Transverse colon (tissue), 4 donors: ENCODE measurements at regions not wholly inside any gene's neighbourhood (a gene's known extent, or its start where the extent isn't known, plus 50 kb on each side); places are given as distances from the start of the nearest gene placed in this dataset.

ENCODE experiments used
- DNase-seq: peaks from one replicate; pipeline ENCODE4 v3.0.0-alpha.2; 2019
- H3K27ac ChIP-seq, 4 donors: fragments of 200-600 bp; sonication (generic); 2 replicates each; pipeline ENCODE4 v1.5.1; 2016 to 2018; ENCODE audit warnings: inconsistent platforms in 4 of 4
- H3K27me3 ChIP-seq: fragments of 200-600 bp; sonication (generic); 2 replicates; pipeline ENCODE4 v1.5.1; 2017; ENCODE audit warnings: inconsistent platforms
- H3K36me3 ChIP-seq, 4 donors: fragments of 200-600 bp; sonication (generic); 2 replicates each; pipeline ENCODE4 v1.5.1; 2017 to 2019; ENCODE audit warnings: inconsistent platforms in 4 of 4
- H3K4me1 ChIP-seq, 4 donors: fragments of 200-600 bp; sonication (generic); 2 replicates each; pipeline ENCODE4 v1.5.1; 2017 to 2020; ENCODE audit warnings: inconsistent platforms in 4 of 4
- H3K4me3 ChIP-seq, 4 donors: fragments of 200-600 bp; sonication (generic); 1 replicate in 1 of 4; 2 replicates in 3 of 4; pipeline versions ENCODE4 v1.5.1 to v1.6.1; 2017 to 2019; ENCODE audit warnings: inconsistent platforms in 4 of 4
- H3K9me3 ChIP-seq, 2 donors: fragments of 200-600 bp; sonication (generic); 2 replicates each; pipeline ENCODE4 v1.5.1; 2017 to 2019; ENCODE audit warnings: inconsistent platforms in 2 of 2
- CTCF ChIP-seq, 5 experiments: fragments of 200-600 bp in 3 of 5; fragments of 450-650 bp in 2 of 5; sonication (generic) in 3 of 5; IDR thresholded peaks; 1 replicate in 2 of 5; 2 replicates in 3 of 5; pipeline ENCODE4 v1.5.1; 2016 to 2017; ENCODE audit warnings: antibody characterized with exemption in 5 of 5, inconsistent platforms in 3 of 5, mild to moderate bottlenecking in 2 of 5, moderate library complexity in 1 of 5
- EP300 ChIP-seq: sonication (generic); formaldehyde crosslinking; IDR thresholded peaks from one replicate; pipeline ENCODE4 v1.6.1; 2017; ENCODE audit warnings: antibody characterized with exemption, low read depth
- POLR2A ChIP-seq: fragments of 450-650 bp; IDR thresholded peaks from one replicate; pipeline ENCODE4 v1.6.1; 2016; ENCODE audit warnings: antibody characterized with exemption, mild to moderate bottlenecking, moderate library complexity
- POLR2AphosphoS5 ChIP-seq, 3 donors: sonication (generic); formaldehyde crosslinking; IDR thresholded peaks; one replicate each; pipeline ENCODE4 v1.6.1; 2016; ENCODE audit warnings: antibody characterized with exemption in 3 of 3
- WGBS, 2 donors: methylation state at CpG; one replicate each; pipeline ENCODE4 v1.1.5; 2018; ENCODE audit warnings: low coverage in 1 of 2; 5-methylcytosine and 5-hydroxymethylcytosine counted together
- in situ Hi-C, 4 donors: fragments of 200-750 bp; cut with MboI; loops; one replicate each; pipeline versions ENCODE4 v1.15.0 to v1.15.1; 2017; ENCODE audit warnings: low sequenced_read_pairs in 3 of 4, low pct_ligation_motif_present in 1 of 4, low pct_unique_long_range_greater_than_20kb in 1 of 4
- intact Hi-C: fragments of 100-400 bp; cut with DNase I; formaldehyde crosslinking; loops from one replicate; pipeline ENCODE4 v1.15.1; 2023; ENCODE audit warnings: low total_unique reads

- in situ Hi-C loops = no loop called here
- Histone ChIP-seq H3K4me1 (no peaks in the 10 kb centered on the region), H3K27ac (no peak overlapping the region), H3K9me3 (no peaks in the 10 kb centered on the region), H3K36me3 (no peaks in the 10 kb centered on the region), H3K27me3 (no peaks in the 10 kb centered on the region), H3K4me3 (no peak overlapping the region)
- intact Hi-C loops = no loop called here
- WGBS, 2 donors = 80 to 100% methylated on average over 2 to 3 of the region's 3 CpGs
- TF ChIP-seq POLR2A = no peak
- no peak for TF ChIP-seq EP300
- no peak for TF ChIP-seq CTCF (IDR thresholded peaks at IDR 0.05)
- no peak for TF ChIP-seq POLR2AphosphoS5 (IDR thresholded peaks at IDR 0.05)
- no peak for DNase-seq
Measured at GRCh38 chr2:163374282-163374681, 361.5 kb downstream of the FIGN start.

- DNase-seq = no peak
- in situ Hi-C loops = no loop called here
- WGBS, 2 donors = 78 to 83% methylated on average over 1 of the region's 1 CpG
Measured at GRCh38 chr2:163373496-163373895, 362.3 kb downstream of the FIGN start.

GRCh38 chr2:163370169-163370886 is 365.5 kb downstream of the FIGN start:
- TF ChIP-seq EP300 = no peak
- TF ChIP-seq POLR2A = no peak
- TF ChIP-seq CTCF (IDR thresholded peaks at IDR 0.05) = no peak
- no peak for TF ChIP-seq POLR2AphosphoS5 (IDR thresholded peaks at IDR 0.05)
- in situ Hi-C loops = no loop called here

More at GRCh38 chr2:163373496-163373895, 362.3 kb downstream of the FIGN start:
- Histone ChIP-seq H3K4me1 (no peaks in the 10 kb centered on the region), H3K9me3 (no peaks in the 10 kb centered on the region), H3K36me3 (no peaks in the 10 kb centered on the region), H3K4me3 (no peak overlapping the region), H3K27me3 (no peaks in the 10 kb centered on the region), H3K27ac (no peak overlapping the region)
- intact Hi-C loops = no loop called here
- TF ChIP-seq POLR2A (no peak), EP300 (no peak), CTCF (IDR thresholded peaks at IDR 0.05) (no peak), POLR2AphosphoS5 (IDR thresholded peaks at IDR 0.05) (no peak)

GRCh38 chr2:163369111-163369510 is 366.7 kb downstream of the FIGN start:
- no peaks in the 10 kb centered on the region for H3K4me1 ChIP-seq
- no peak overlapping the region for H3K4me3 ChIP-seq
- H3K27ac ChIP-seq = no peak overlapping the region
- DNase-seq = no peak
- H3K9me3 ChIP-seq = no peaks in the 10 kb centered on the region
- H3K27me3 ChIP-seq = no peaks in the 10 kb centered on the region
- intact Hi-C loops (no loop called here), in situ Hi-C loops (no loop called here)
- no peak for TF ChIP-seq EP300
- no peak for TF ChIP-seq POLR2AphosphoS5 (IDR thresholded peaks at IDR 0.05)
- TF ChIP-seq CTCF (IDR thresholded peaks at IDR 0.05) = no peak
- no peak for TF ChIP-seq POLR2A
- H3K36me3 ChIP-seq = no peaks in the 10 kb centered on the region
- 50 to 63% methylated on average over 1 of the region's 1 CpG for WGBS, 2 donors

More at GRCh38 chr2:163370169-163370886, 365.5 kb downstream of the FIGN start:
- Histone ChIP-seq H3K27me3 (no peaks in the 10 kb centered on the region), H3K9me3 (no peaks in the 10 kb centered on the region), H3K27ac (no peak overlapping the region), H3K36me3 (no peaks in the 10 kb centered on the region), H3K4me1 (no peaks in the 10 kb centered on the region), H3K4me3 (no peak overlapping the region)
- intact Hi-C loops = no loop called here
- 88 to 89% methylated on average over 4 of the region's 4 CpGs for WGBS, 2 donors
- no peak for DNase-seq
